ENCODE measurements at regions not wholly inside any gene's neighbourhood (a gene's known extent, or its start where the extent isn't known, plus 50 kb on each side); places are given as distances from the start of the nearest gene placed in this dataset.

GRCh38 chr7:126215785-126216184, 1037.0 kb downstream of the GRM8 start:
- Mint-ChIP-seq H3K27me3 (ENCODE audit: insufficient read depth, low read depth, poor library complexity) (peaks cover 3% of the 10 kb centered on the region), H3K4me1 (no peaks in the 10 kb centered on the region), H3K9me3 (peaks cover 14% of the 10 kb centered on the region), H3K36me3 (ENCODE audit: low read depth) (peaks cover 6% of the 10 kb centered on the region; the same call in 1 of the 3 replicates), H3K27ac (no peak overlapping the region), H3K4me3 (no peak overlapping the region)
- Histone ChIP-seq H3K79me2 (replicated peaks; ENCODE audit: insufficient read depth) (no peaks in the 10 kb centered on the region), H3K4me3 (no peak overlapping the region), H3K36me3 (ENCODE audit: insufficient read depth) (0 out of 2 replicates have a peak, but pooled peaks cover 6% of the 10 kb centered on the region), H3F3A (replicated peaks; ENCODE audit: low read depth) (no peaks in the 10 kb centered on the region), H3K27me3 (ENCODE audit: insufficient read depth) (no peaks in the 10 kb centered on the region), H2AFZ (no peak overlapping the region), H3K4me2 (no peak overlapping the region), H3K27ac (ENCODE audit: low read depth) (no peak overlapping the region), H3K4me1 (ENCODE audit: insufficient read depth) (no peaks in the 10 kb centered on the region), H3K9me2 (ENCODE audit: insufficient read depth) (no peaks in the 10 kb centered on the region), H4K20me1 (replicated peaks; ENCODE audit: insufficient read depth) (no peaks in the 10 kb centered on the region)
- ATAC-seq (no peak), DNase-seq (ENCODE audit: low spot score) (no peak)
- TF ChIP-seq ZNF462 (CRISPR knock-in tag; IDR thresholded peaks at IDR 0.05) (no peak), ZNF331 (CRISPR knock-in tag; IDR thresholded peaks at IDR 0.05; ENCODE audit: low read depth) (no peak), CREB1 (CRISPR knock-in tag; IDR thresholded peaks at IDR 0.05; ENCODE audit: low read depth) (no peak), JUNB (IDR thresholded peaks at IDR 0.05; ENCODE audit: unreplicated experiment) (no peak), ZNF114 (CRISPR knock-in tag; IDR thresholded peaks at IDR 0.05) (no peak), EZH2phosphoT487 (IDR thresholded peaks at IDR 0.05; ENCODE audit: unreplicated experiment) (no peak), STAT1 (IDR thresholded peaks at IDR 0.05; ENCODE audit: unreplicated experiment) (no peak), ETS1 (IDR thresholded peaks at IDR 0.05) (no peak)

Data from GM23338 (cell line).